IMR-90 (cell line): ENCODE measurements at regions not wholly inside any gene's neighbourhood (a gene's known extent, or its start where the extent isn't known, plus 50 kb on each side); places are given as distances from the start of the nearest gene placed in this dataset.
A peak's percentile ranks its signal among the peaks of the same experiment; 100 is the strongest.

Experiments used
- ATAC-seq: fragments of 200-7000 bp; cut with Tn5 transposase; 2 replicates; pipeline ENCODE4 v1.9.1; 2020; ENCODE audit warnings: low read depth, mild to moderate bottlenecking, moderate library complexity
- BruUV-seq: library from RNA; stranded (reverse); fragments of 400-500 nt; replicated peaks from 2 replicates; lab custom pipeline; 2021; lab: Mats Ljungman, UMichigan
- CTCF ChIA-PET: fragments of 300-600 bp; formaldehyde crosslinking; extraction: SDS; loops from one replicate; lab custom pipeline; 2021; ENCODE audit warnings: antibody characterized with exemption; lab: Yijun Ruan, JAX
- POLR2A ChIA-PET: fragments of 300-600 bp; sonication (Branson Sonifier 250); formaldehyde crosslinking; loops from one replicate; lab custom pipeline; 2022; ENCODE audit warnings: antibody characterized with exemption; ENCODE audit not compliant: unreplicated experiment; lab: Charles Lee
- DNase-seq: peaks from one replicate; pipeline ENCODE4 v3.0.0; 2013
- H2AFZ ChIP-seq: replicated peaks from 2 replicates; pipeline ENCODE3; 2013; ENCODE audit warnings: low read length, mild to moderate bottlenecking; ENCODE audit not compliant: poor library complexity
- H2AK5ac ChIP-seq: 2 replicates; pipeline ENCODE4 v1.6.1; 2013; ENCODE audit warnings: low read depth, low read length, inconsistent platforms
- H2AK9ac ChIP-seq: replicated peaks from 2 replicates; pipeline ENCODE3; 2013; ENCODE audit warnings: mild to moderate bottlenecking, low read depth, low read length, moderate library complexity; ENCODE audit not compliant: poor library complexity
- H2BK120ac ChIP-seq: 2 replicates; pipeline ENCODE4 v1.6.1; 2013; ENCODE audit warnings: low read depth, low read length, inconsistent platforms
- H2BK15ac ChIP-seq: 3 replicates; pipeline ENCODE4 v1.6.1; 2013; ENCODE audit warnings: low read depth, low read length, inconsistent platforms
- H2BK20ac ChIP-seq: 2 replicates; pipeline ENCODE4 v1.6.1; 2013; ENCODE audit warnings: low read depth, mild to moderate bottlenecking, inconsistent platforms, low read length, moderate library complexity
- H2BK5ac ChIP-seq: 2 replicates; pipeline ENCODE4 v1.6.1; 2013; ENCODE audit warnings: mild to moderate bottlenecking, low read depth, low read length, inconsistent platforms; ENCODE audit not compliant: poor library complexity, severe bottlenecking
- H3K14ac ChIP-seq: replicated peaks from 2 replicates; pipeline ENCODE4 v1.6.1; 2013; ENCODE audit warnings: low read depth, low read length, inconsistent platforms
- H3K18ac ChIP-seq: 2 replicates; pipeline ENCODE4 v1.6.1; 2013; ENCODE audit warnings: low read depth, low read length, control low read depth
- H3K23ac ChIP-seq: 2 replicates; pipeline ENCODE4 v1.6.1; 2013; ENCODE audit warnings: low read depth, low read length, inconsistent platforms
- H3K27ac ChIP-seq: 2 replicates; pipeline ENCODE4 v1.5.1; 2013; ENCODE audit warnings: mild to moderate bottlenecking, control low read depth, low read length; ENCODE audit not compliant: insufficient read depth
- H3K27me3 ChIP-seq: 2 replicates; pipeline ENCODE4 v1.6.1; 2013; ENCODE audit warnings: low read length; ENCODE audit not compliant: control insufficient read depth, insufficient read depth
- H3K36me3 ChIP-seq: 2 replicates; pipeline ENCODE4 v1.6.1; 2013; ENCODE audit warnings: low read length, mixed read lengths; ENCODE audit not compliant: control insufficient read depth, insufficient read depth
- H3K4ac ChIP-seq: 2 replicates; pipeline ENCODE4 v1.6.1; 2013; ENCODE audit warnings: low read depth, low read length, inconsistent platforms
- H3K4me1 ChIP-seq: 2 replicates; pipeline ENCODE4 v1.6.1; 2013; ENCODE audit warnings: low read length, mixed read lengths; ENCODE audit not compliant: control insufficient read depth, insufficient read depth
- H3K4me2 ChIP-seq: 2 replicates; pipeline ENCODE4 v1.6.1; 2013; ENCODE audit warnings: low read depth, mild to moderate bottlenecking, control low read depth, low read length, moderate library complexity
- H3K4me3 ChIP-seq: 2 replicates; pipeline ENCODE4 v1.5.1; 2013; ENCODE audit warnings: low read depth, mild to moderate bottlenecking, control low read depth, low read length, moderate library complexity; ENCODE audit not compliant: insufficient read depth
- H3K56ac ChIP-seq: 2 replicates; pipeline ENCODE4 v1.6.1; 2013; ENCODE audit warnings: low read length, inconsistent platforms; ENCODE audit not compliant: insufficient read depth; ENCODE audit errors: extremely low read depth
- H3K79me1 ChIP-seq, 2 experiments: 2 replicates each; pipeline ENCODE4 v1.6.1; 2013; ENCODE audit warnings: low read length in 2 of 2, inconsistent platforms in 1 of 2, low read depth in 1 of 2
- H3K9ac ChIP-seq: 2 replicates; pipeline ENCODE4 v1.6.1; 2013; ENCODE audit warnings: low read depth, low read length, control low read depth
- H3K9me1 ChIP-seq: 2 replicates; pipeline ENCODE4 v1.6.1; 2013; ENCODE audit warnings: low read length, inconsistent platforms; ENCODE audit not compliant: insufficient read depth
- H3K9me3 ChIP-seq: 2 replicates; pipeline ENCODE4 v1.6.1; 2013; ENCODE audit warnings: low read length; ENCODE audit not compliant: control insufficient read depth, insufficient read depth
- H4K20me1 ChIP-seq: 2 replicates; pipeline ENCODE4 v1.6.1; 2013; ENCODE audit warnings: low read length, inconsistent platforms; ENCODE audit not compliant: insufficient read depth
- H4K5ac ChIP-seq: 2 replicates; pipeline ENCODE4 v1.6.1; 2013; ENCODE audit warnings: mild to moderate bottlenecking, low read depth, low read length, control low read depth
- H4K8ac ChIP-seq, 2 experiments: 2 replicates each; pipeline ENCODE4 v1.6.1; 2013; ENCODE audit warnings: low read depth in 2 of 2, low read length in 2 of 2, control low read depth in 1 of 2, inconsistent platforms in 1 of 2
- H4K91ac ChIP-seq: 2 replicates; pipeline ENCODE4 v1.6.1; 2013; ENCODE audit warnings: low read depth, low read length, inconsistent platforms; ENCODE audit not compliant: insufficient read depth
- CHD1 ChIP-seq: IDR thresholded peaks from 2 replicates; pipeline ENCODE4 v1.6.1; 2012; ENCODE audit warnings: low read depth, low read length, improper control_type of control experiment
- MAFK ChIP-seq: IDR thresholded peaks from 2 replicates; pipeline ENCODE4 v1.6.1; 2012; ENCODE audit warnings: low read depth, low read length, improper control_type of control experiment
- WGBS, 2 experiments: methylation state at CpG; one replicate each; pipeline versions ENCODE4 v1.1.5 to v1.1.7; 2013; ENCODE audit warnings: missing lambda C conversion rate in 2 of 2; ENCODE audit not compliant: insufficient read length in 1 of 2; ENCODE audit errors: extremely low coverage in 2 of 2; 5-methylcytosine and 5-hydroxymethylcytosine counted together
- dilution Hi-C: fragments of 300-500 bp; cut with HindIII; formaldehyde crosslinking; loops from one replicate; pipeline ENCODE4 v1.14.3; 2018; ENCODE audit warnings: low sequenced_read_pairs; ENCODE audit not compliant: unreplicated experiment
- in situ Hi-C: fragments of 300-500 bp; cut with MboI; formaldehyde crosslinking; loops from 3 replicates; pipeline ENCODE4 v1.14.3; 2019; ENCODE audit warnings: low sequenced_read_pairs, inconsistent platforms, mixed read lengths
- intact Hi-C: fragments of 100-400 bp; cut with micrococcal nuclease; formaldehyde crosslinking; loops from 2 replicates; pipeline ENCODE4 v1.10.0; 2022

DNA sequence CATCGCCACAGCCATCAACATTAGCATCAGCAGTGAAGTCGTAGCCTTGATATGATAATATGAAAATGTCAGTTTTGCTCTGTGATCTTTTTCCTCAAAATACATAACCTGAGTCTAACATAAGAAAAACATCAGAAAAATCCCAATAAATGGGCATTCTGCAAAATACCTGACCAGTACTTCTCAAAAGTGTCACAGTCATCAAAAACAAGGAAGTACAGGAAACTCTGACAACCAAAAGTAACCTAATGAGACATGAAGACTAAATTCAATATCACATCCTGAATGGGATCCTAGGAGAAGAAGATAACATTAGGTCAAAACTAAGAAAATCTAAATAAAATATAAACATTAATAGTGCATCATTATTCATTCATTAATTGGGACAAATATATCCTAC, 1731.0 kb downstream of the SUCLG1 start:
- no peak for ATAC-seq
- no TSS peak for BruUV-seq

More for the DNA sequence above, 1731.0 kb downstream of the SUCLG1 start:
- no peak overlapping the region for H2BK20ac ChIP-seq
- no peak overlapping the region for H3K9ac ChIP-seq
- H3K4ac ChIP-seq: no peak overlapping the region
- H3K14ac ChIP-seq: no peak overlapping the region
- no peak overlapping the region for H4K8ac ChIP-seq
- POLR2A ChIA-PET: no interaction called here
- H3K27me3 ChIP-seq: no peaks in the 10 kb centered on the region
- intact Hi-C loops: no loop called here
- no peak for DNase-seq
- no peaks in the 10 kb centered on the region for H3K79me1 ChIP-seq
- no peak overlapping the region for H3K4me2 ChIP-seq
- CTCF ChIA-PET: no interaction called here
- TF ChIP-seq CHD1: no peak
- TF ChIP-seq MAFK: peak; percentile 85
- no peak overlapping the region for H3K56ac ChIP-seq
- H3K27ac ChIP-seq: no peak overlapping the region
- no CpG with 5 or more reads among the region's 2 CpGs for WGBS, 2 experiments
- H2AK5ac ChIP-seq: no peak overlapping the region
- no peak overlapping the region for H2BK15ac ChIP-seq
- no peak overlapping the region for H2AK9ac ChIP-seq
- no peak overlapping the region for H2AFZ ChIP-seq
- no peak overlapping the region for H3K18ac ChIP-seq
- H3K4me3 ChIP-seq: no peak overlapping the region
- H4K5ac ChIP-seq: no peak overlapping the region
- H3K9me3 ChIP-seq: no peaks in the 10 kb centered on the region
- no peak overlapping the region for H2BK5ac ChIP-seq
- H3K23ac ChIP-seq: no peak overlapping the region
- H3K9me1 ChIP-seq: no peaks in the 10 kb centered on the region
- dilution Hi-C loops: no loop called here
- no peaks in the 10 kb centered on the region for H4K20me1 ChIP-seq
- in situ Hi-C loops: no loop called here
- H2BK120ac ChIP-seq: no peak overlapping the region
- H4K91ac ChIP-seq: no peak overlapping the region
- H3K36me3 ChIP-seq: no peaks in the 10 kb centered on the region
- no peaks in the 10 kb centered on the region for H3K4me1 ChIP-seq
